HG02938 (cell line): ENCODE measurements at regions not wholly inside any gene's neighbourhood (a gene's known extent, or its start where the extent isn't known, plus 50 kb on each side); places are given as distances from the start of the nearest gene placed in this dataset.

Experiments
- ATAC-seq: cut with Tn5 transposase; IDR thresholded peaks from one replicate; pipeline ENCODE4 v1.9.1; 2021; ENCODE audit warnings: mild to moderate bottlenecking, moderate library complexity; ENCODE audit not compliant: unreplicated experiment

DNA sequence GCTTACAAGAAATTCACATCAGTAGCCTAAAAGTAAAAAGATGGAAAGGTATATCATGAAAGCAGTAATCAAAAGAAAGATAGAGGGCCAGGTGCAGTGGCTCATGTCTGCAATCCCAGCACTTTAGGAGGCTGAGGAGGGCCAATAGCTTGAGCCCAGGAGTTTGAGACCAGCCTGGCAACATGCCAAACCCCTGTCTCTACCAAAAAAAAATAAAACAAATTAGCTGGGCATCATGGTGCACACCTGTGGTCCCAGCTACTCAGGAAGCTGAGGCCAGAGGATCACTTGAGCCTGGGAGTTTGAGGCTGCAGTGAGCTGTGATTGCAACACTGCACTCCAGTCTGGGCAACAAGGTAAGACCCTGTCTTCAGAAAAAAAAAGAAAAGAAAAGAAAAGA lies 55.5 kb downstream of the GSPT2 start:
- ATAC-seq: no peak

DNA sequence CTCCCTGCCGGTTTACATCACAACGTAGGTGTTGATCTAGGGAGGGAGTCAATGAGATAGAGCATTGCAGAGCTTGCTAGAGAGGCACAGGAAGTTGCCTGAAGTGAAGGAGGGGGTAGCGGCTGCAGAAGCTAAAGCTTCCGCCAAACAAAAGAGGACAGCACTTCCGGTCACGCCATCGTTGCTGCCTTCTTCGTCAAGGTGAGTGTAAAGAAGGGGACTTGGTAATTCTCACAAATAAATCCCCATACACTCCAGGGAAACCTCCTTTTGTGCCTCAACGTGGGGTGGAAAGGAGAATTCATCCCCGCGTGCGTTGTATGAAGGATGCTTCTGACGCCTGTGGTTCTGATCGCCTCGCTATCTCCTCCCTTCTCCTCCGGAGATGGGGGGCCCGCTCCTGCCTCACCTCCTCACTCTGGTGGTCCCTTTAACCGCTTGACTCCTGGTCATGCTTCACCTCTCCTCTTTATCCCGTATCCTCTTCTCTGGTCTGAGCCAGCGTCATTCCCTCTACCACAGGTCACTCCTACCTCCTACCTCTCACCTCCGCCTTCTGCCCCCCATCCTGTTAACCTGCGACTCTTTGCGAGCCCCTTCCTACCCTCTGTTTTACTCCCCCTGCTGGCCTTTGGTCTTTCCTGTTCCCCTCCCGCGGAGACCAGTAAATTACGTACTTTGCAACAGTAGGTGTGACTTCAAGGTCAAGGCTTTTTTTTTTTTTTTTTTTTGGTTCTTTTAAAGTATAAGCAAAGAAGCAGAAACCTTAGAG lies 59.9 kb downstream of the GSPT2 start:
- ATAC-seq: peak; percentile 93

DNA sequence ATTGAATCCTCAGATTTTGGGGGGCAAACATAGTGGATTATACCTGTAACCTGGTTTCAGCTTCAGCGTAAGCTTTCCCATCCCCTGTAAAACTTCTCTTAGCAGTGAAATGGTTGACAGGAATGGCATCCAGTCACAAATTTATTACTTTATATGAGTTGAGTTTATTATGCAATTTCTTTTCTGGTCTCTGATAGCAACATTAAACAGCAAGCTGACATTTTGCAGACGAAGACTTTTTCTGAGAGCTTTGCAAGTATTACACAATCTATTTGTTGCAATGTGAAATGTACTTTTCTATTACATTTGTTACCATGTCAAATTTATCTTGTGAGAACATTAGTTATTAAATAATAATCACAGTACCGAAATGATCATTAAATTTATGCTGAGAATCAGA lies 60.6 kb downstream of the GSPT2 start:
- ATAC-seq: no peak

DNA sequence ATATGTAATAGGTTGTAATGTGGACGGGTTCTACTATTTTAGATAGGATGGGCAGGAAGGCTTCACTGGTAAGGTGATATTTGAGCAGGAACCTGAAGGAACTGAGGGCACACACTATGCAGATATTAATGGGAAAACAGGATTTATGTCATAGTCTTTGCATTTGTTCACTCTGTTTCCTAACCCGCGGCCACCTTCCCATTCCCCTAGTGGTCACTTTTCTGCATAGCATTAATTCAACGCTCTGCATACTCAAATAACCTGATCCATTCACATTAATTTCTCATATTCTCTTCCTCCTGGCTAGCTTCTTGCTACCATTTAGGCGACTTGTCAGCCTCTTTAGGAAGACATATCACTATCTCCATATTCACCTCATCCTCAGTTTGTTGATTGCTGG lies 61.5 kb downstream of the GSPT2 start:
- no peak for ATAC-seq

DNA sequence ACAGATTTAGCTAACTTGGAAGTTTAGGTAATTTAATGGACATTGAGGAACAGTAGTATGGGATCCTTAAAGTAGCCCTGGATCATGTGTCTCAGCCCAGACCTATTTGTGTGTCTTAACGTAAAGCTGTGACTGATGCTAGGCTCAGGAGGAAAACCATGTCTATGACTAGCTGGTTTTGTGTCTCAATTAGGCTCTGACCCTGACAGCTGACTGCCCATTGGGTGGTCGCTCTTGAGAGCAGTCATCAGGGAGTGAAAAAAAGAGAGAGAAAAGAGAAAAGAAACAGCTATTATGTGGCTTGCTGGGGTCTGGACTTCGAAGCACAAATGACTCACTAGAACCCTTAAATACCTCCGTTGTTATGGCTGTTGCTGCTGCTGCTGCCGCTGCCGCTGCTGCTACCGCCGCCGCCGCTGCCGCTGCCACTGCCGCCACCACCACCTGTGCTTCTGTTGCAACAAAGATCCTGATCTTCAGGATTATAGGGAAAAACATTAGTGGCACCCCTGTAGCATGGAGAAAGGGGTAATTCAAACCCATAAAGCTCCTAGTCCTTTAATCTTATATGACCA lies 70.7 kb downstream of the GSPT2 start:
- no peak for ATAC-seq

DNA sequence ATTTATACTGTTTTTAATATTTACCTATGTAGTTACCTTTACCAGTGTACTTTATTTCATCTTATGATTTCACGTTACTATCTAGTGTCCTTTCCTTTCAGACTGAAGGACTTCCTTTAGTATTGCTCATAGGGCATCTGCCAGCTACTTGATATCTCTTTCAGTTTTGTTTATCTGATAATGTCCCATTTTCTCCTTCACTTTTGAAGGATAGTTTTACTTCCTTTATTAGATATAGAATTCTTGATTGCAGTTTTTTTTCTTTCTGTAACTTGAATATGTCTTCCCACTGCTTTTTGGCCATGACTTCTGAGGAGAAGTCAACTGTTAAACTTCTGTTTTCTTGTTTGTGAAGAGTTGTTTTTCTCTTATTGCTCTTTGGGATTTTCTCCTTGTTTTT lies 69.4 kb upstream of the MAGED1 start:
- ATAC-seq: no peak

DNA sequence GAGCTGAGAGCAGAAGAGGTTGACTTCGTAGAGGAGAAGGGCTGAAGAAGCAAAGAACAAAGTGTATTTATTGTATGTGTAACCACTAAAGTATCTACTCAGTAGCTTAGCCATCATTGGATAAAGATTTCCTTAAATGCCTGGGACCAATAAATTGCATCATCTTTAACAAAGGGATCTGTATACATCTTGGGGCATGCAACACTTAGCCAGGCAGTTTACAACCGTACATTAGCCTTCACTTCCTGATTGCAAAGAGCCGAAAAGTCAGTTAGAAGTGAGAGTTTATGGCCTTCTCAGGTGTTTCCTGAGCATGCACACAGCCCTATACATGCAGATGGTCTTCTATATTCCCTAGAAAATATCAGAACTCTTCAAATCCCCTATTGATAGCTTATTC lies 68.0 kb upstream of the MAGED1 start:
- no peak for ATAC-seq

DNA sequence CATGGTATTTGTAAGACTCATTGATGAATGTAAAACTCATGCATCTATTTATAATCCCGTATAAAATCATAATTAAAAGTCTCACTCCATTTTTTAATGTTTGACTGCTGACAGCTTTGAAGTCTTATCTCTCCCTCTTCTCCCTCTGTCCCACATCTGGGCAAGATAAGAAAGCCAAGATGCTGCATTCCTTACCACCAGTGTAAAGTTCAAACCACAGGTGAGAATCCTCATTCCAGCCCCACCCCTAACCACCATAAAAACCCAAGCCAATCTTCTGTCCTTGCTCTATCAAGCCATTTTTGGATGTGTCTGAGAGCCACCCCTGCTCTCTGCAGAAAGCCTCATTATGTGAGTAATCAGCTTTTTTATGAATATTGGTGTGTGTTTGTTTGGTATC lies 59.3 kb upstream of the MAGED1 start:
- no peak for ATAC-seq

DNA sequence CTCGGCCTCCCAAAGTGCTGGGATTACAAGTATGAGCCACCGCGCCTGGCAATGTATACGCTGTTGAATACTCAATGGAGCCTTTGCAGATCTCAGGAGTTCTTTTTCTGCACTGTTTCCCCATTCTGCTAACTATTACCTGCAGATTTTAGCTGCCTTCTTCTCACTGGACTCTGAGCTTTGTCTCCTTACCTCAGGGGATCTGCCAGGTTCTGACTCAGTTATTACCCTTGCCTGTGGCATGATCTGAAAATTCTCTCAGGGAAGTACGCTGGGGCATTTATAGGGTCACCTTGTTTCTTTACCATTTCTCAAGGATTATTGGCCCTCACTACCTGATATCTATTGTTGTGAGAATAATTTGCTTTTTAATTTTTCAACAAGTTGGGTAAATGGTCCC lies 56.6 kb upstream of the MAGED1 start:
- ATAC-seq: no peak

DNA sequence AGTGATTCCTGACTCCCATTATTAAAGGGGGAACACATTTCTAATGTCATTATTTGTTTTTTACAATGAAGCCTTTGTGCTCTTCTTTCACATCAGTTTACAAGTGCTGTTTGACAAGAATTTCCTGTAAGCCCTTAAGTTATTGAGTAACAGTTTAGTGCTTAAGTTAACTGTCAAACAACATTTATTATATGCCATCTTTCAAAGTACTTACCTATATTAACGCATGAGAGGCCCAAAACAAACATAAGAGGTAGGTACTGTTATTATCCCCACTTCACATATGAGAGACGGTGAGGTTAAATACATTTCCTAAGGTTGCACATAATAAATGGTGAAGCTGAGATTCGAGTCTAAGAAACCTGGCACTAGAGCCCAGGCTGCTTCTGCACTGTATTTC lies 56.0 kb upstream of the MAGED1 start:
- no peak for ATAC-seq

DNA sequence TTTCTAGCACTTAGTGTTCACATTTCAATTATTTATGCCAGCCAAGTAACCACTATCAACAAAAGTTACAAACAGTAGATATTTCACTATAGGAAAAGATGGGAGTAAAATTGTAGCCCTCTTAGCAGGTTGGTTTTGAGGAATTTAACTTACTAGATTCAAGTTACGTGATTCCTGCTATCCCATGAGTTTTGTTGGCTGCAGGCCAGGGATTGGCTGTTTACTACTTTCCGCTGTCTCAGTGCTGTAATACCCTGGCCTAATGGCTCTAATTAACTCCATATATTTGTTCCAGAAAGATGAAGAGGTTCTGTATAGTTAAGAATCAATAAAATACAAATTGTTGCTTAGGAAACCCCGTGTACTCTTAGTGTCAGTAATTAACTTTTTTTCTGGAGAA lies 55.5 kb upstream of the MAGED1 start:
- ATAC-seq: no peak
